ENCODE measurements at regions not wholly inside any gene's neighbourhood (a gene's known extent, or its start where the extent isn't known, plus 50 kb on each side); places are given as distances from the start of the nearest gene placed in this dataset.

- TF ChIP-seq SAP30 (IDR thresholded peaks at IDR 0.05; ENCODE audit: insufficient read depth, insufficient replicate concordance, low read length) (no peak), GTF2F1 (IDR thresholded peaks at IDR 0.05; ENCODE audit: borderline replicate concordance, low read depth, low read length) (no peak), TAF7 (optimal IDR thresholded peaks at IDR 0.05; ENCODE audit: borderline replicate concordance, low read depth, low read length) (no peak), CTCF (IDR thresholded peaks at IDR 0.05; ENCODE audit: control extremely low read depth in 1 of 3, insufficient read depth in 1 of 3, low read depth in 1 of 3, low read length in 3 of 3) (no peak), POLR2A (IDR thresholded peaks at IDR 0.05; ENCODE audit: control extremely low read depth in 1 of 2, low read depth in 2 of 2, low read length in 2 of 2) (no peak), MAX (IDR thresholded peaks at IDR 0.05) (no peak), CREB1 (IDR thresholded peaks at IDR 0.05) (no peak), CHD7 (IDR thresholded peaks at IDR 0.05; ENCODE audit: insufficient replicate concordance, low read length) (no peak), TAF1 (IDR thresholded peaks at IDR 0.05; ENCODE audit: low read depth, low read length) (no peak), CBX5 (IDR thresholded peaks at IDR 0.05; ENCODE audit: low read depth, low read length) (no peak), POLR2AphosphoS5 (IDR thresholded peaks at IDR 0.05; ENCODE audit: low read depth, low read length) (no peak), ATF2 (IDR thresholded peaks at IDR 0.05; ENCODE audit: low read length) (no peak), RFX5 (IDR thresholded peaks at IDR 0.05; ENCODE audit: borderline replicate concordance, low read depth, low read length) (no peak), RNF2 (IDR thresholded peaks at IDR 0.05; ENCODE audit: borderline replicate concordance, low read depth, low read length, missing control alignments, poor library complexity, severe bottlenecking) (no peak)
These were observed 119.6 kb downstream of the CYLD start for GRCh38 chr16:50861451-50861850.
